Esophagus (tissue), 2 donors: ENCODE measurements at regions not wholly inside any gene's neighbourhood (a gene's known extent, or its start where the extent isn't known, plus 50 kb on each side); places are given as distances from the start of the nearest gene placed in this dataset.

Experiments
- H3K27ac ChIP-seq, 2 donors: one replicate each; pipeline ENCODE4 v1.5.1; 2013; ENCODE audit warnings: low read depth in 2 of 2, mild to moderate bottlenecking in 2 of 2, inconsistent platforms in 1 of 2, low read length in 1 of 2, moderate library complexity in 1 of 2
- H3K27me3 ChIP-seq, 2 donors: one replicate each; pipeline ENCODE4 v1.6.1; 2013; ENCODE audit warnings: low read length in 2 of 2, control low read depth in 1 of 2, mild to moderate bottlenecking in 1 of 2; ENCODE audit not compliant: insufficient read depth in 2 of 2, control insufficient read depth in 1 of 2
- H3K36me3 ChIP-seq, 2 donors: one replicate each; pipeline ENCODE4 v1.6.1; 2013; ENCODE audit warnings: low read length in 1 of 2; ENCODE audit not compliant: control insufficient read depth in 2 of 2, insufficient read depth in 2 of 2
- H3K4me1 ChIP-seq, 2 donors: one replicate each; pipeline ENCODE4 v1.6.1; 2013; ENCODE audit warnings: low read length in 1 of 2; ENCODE audit not compliant: control insufficient read depth in 2 of 2, insufficient read depth in 2 of 2
- H3K4me3 ChIP-seq, 2 donors: one replicate each; pipeline ENCODE4 v1.5.1; 2013; ENCODE audit warnings: low read length in 2 of 2, mild to moderate bottlenecking in 2 of 2, low read depth in 1 of 2, moderate library complexity in 1 of 2
- H3K9me3 ChIP-seq, 2 donors: one replicate each; pipeline ENCODE4 v1.6.1; 2013; ENCODE audit warnings: mild to moderate bottlenecking in 2 of 2, low read depth in 1 of 2, low read length in 1 of 2, moderate library complexity in 1 of 2; ENCODE audit not compliant: control insufficient read depth in 2 of 2, insufficient read depth in 1 of 2
- WGBS, 2 donors: extraction: QIAGEN DNeasy Blood & Tissue Kit; methylation state at CpG; one replicate each; pipeline ENCODE4 v1.1.7; 2013; 5-methylcytosine and 5-hydroxymethylcytosine counted together
- donor health status: healthy with polysubstance abuse.
- donor health status: Bipolar disorder and iron deficiency.

DNA sequence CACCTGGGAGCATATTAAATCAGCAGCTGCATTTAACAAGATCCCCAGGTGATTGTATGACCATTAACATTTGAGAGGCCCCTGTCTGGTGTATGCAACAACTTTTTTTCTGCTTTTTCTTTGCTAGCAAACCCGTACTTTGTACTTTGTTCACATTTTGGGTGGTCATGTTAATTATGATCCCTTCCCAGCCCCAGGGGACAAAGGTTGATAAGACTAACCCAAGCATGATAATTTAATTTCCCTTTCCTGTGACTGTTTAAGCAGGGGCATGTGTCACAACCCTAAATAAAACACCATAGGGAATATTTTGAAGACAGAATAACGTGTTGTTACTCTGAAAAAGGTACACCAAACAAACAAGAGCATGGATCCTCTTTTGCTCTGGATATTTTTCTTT is 332.0 kb downstream of the PCDH18 start:
- H3K9me3 ChIP-seq = no peaks in the 10 kb centered on the region
- no peaks in the 10 kb centered on the region for H3K36me3 ChIP-seq
- no peaks in the 10 kb centered on the region for H3K27me3 ChIP-seq
- no peaks in the 10 kb centered on the region for H3K4me1 ChIP-seq
- H3K27ac ChIP-seq = no peak overlapping the region
- 52% methylated on average over 2 of the region's 2 CpGs for WGBS, 2 donors
- H3K4me3 ChIP-seq = no peak overlapping the region

- no peaks in the 10 kb centered on the region for H3K9me3 ChIP-seq
- no peak overlapping the region for H3K4me3 ChIP-seq
- H3K36me3 ChIP-seq = no peaks in the 10 kb centered on the region
- 74 to 83% methylated on average over 4 of the region's 4 CpGs for WGBS, 2 donors
- H3K27me3 ChIP-seq = no peaks in the 10 kb centered on the region
- no peak overlapping the region for H3K27ac ChIP-seq
- H3K4me1 ChIP-seq = no peaks in the 10 kb centered on the region
Observed at GRCh38 chr4:137198791-137199190, 333.5 kb downstream of the PCDH18 start.

- no peak overlapping the region for H3K4me3 ChIP-seq
- no peaks in the 10 kb centered on the region for H3K36me3 ChIP-seq
- no peaks in the 10 kb centered on the region for H3K9me3 ChIP-seq
- H3K4me1 ChIP-seq = no peaks in the 10 kb centered on the region
- no peaks in the 10 kb centered on the region for H3K27me3 ChIP-seq
- 69 to 77% methylated on average over 1 of the region's 1 CpG for WGBS, 2 donors
- no peak overlapping the region for H3K27ac ChIP-seq
Observed at GRCh38 chr4:137194670-137195069, 337.6 kb downstream of the PCDH18 start.

DNA sequence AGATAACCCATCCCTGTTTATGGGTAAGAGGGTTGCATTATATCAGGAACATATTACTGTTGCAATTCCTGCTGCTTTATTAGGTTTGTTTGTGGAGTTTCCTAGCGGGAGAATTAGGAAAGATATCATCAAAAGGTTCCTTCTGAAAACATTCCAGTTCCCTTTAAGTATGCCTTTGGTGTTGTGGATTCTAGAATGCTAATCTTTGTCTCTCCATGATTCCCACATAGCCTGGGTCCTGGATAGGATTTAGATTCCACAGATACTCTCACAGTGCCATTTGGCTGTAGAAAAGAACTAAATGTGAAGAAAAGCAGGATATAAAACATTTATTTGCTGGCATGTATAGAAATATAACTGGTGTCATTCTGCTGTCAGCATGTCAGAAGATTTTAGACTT is 338.7 kb downstream of the PCDH18 start:
- H3K4me1 ChIP-seq = no peaks in the 10 kb centered on the region
- H3K27ac ChIP-seq = no peak overlapping the region
- 56 to 58% methylated on average over 1 of the region's 1 CpG for WGBS, 2 donors
- H3K27me3 ChIP-seq = no peaks in the 10 kb centered on the region
- no peaks in the 10 kb centered on the region for H3K36me3 ChIP-seq
- H3K9me3 ChIP-seq = no peaks in the 10 kb centered on the region
- no peak overlapping the region for H3K4me3 ChIP-seq

- no peak overlapping the region for H3K4me3 ChIP-seq
- no peaks in the 10 kb centered on the region for H3K27me3 ChIP-seq
- H3K9me3 ChIP-seq = no peaks in the 10 kb centered on the region
- H3K4me1 ChIP-seq = no peaks in the 10 kb centered on the region
- H3K27ac ChIP-seq = no peak overlapping the region
- H3K36me3 ChIP-seq = no peaks in the 10 kb centered on the region
- 92 to 98% methylated on average over 1 of the region's 1 CpG for WGBS, 2 donors
Observed at GRCh38 chr4:137181293-137181899, 350.9 kb downstream of the PCDH18 start.

- Histone ChIP-seq H3K27me3 (no peaks in the 10 kb centered on the region), H3K27ac (no peak overlapping the region), H3K4me1 (no peaks in the 10 kb centered on the region), H3K36me3 (no peaks in the 10 kb centered on the region), H3K9me3 (no peaks in the 10 kb centered on the region), H3K4me3 (no peak overlapping the region)
- WGBS, 2 donors = 46 to 51% methylated on average over 4 of the region's 4 CpGs
Observed at GRCh38 chr4:137180349-137180748, 351.9 kb downstream of the PCDH18 start.

GRCh38 chr4:137156807-137157206 is 375.5 kb downstream of the PCDH18 start:
- H3K4me3 ChIP-seq = no peak overlapping the region

GRCh38 chr4:137156054-137156453 is 376.2 kb downstream of the PCDH18 start:
- Histone ChIP-seq H3K36me3 (no peaks in the 10 kb centered on the region), H3K27ac (no peak overlapping the region), H3K4me1 (no peaks in the 10 kb centered on the region), H3K9me3 (no peaks in the 10 kb centered on the region), H3K27me3 (no peaks in the 10 kb centered on the region), H3K4me3 (no peak overlapping the region)
- 80% methylated on average over 1 of the region's 1 CpG for WGBS, 2 donors

More at GRCh38 chr4:137156807-137157206, 375.5 kb downstream of the PCDH18 start:
- H3K9me3 ChIP-seq = no peaks in the 10 kb centered on the region
- no peak overlapping the region for H3K27ac ChIP-seq
- H3K4me1 ChIP-seq = no peaks in the 10 kb centered on the region
- WGBS, 2 donors = 69 to 75% methylated on average over 1 of the region's 1 CpG
- no peaks in the 10 kb centered on the region for H3K27me3 ChIP-seq
- no peaks in the 10 kb centered on the region for H3K36me3 ChIP-seq

GRCh38 chr4:137131201-137131600 is 401.1 kb downstream of the PCDH18 start:
- no peak overlapping the region for H3K27ac ChIP-seq
- H3K9me3 ChIP-seq = no peaks in the 10 kb centered on the region
- H3K4me1 ChIP-seq = no peaks in the 10 kb centered on the region
- no peak overlapping the region for H3K4me3 ChIP-seq
- no peaks in the 10 kb centered on the region for H3K27me3 ChIP-seq
- no peaks in the 10 kb centered on the region for H3K36me3 ChIP-seq

- no peaks in the 10 kb centered on the region for H3K36me3 ChIP-seq
- no peak overlapping the region for H3K4me3 ChIP-seq
- H3K4me1 ChIP-seq = no peaks in the 10 kb centered on the region
- no peaks in the 10 kb centered on the region for H3K27me3 ChIP-seq
- WGBS, 2 donors = 77 to 88% methylated on average over 1 of the region's 1 CpG
- H3K27ac ChIP-seq = no peak overlapping the region
- no peaks in the 10 kb centered on the region for H3K9me3 ChIP-seq
Observed at GRCh38 chr4:137129845-137130244, 402.4 kb downstream of the PCDH18 start.
